ENCODE measurements at regions not wholly inside any gene's neighbourhood (a gene's known extent, or its start where the extent isn't known, plus 50 kb on each side); places are given as distances from the start of the nearest gene placed in this dataset.

GRCh38 chr18:28571929-28572328 lies 395.0 kb upstream of the CDH2 start:
- H3K36me3 Mint-ChIP-seq (ENCODE audit: low read depth) = no peaks in the 10 kb centered on the region
- H3K9me3 Mint-ChIP-seq (ENCODE audit: low read depth) = no peaks in the 10 kb centered on the region
- no peaks in the 10 kb centered on the region for H3K4me1 Mint-ChIP-seq (ENCODE audit: low read depth)
- H3K4me3 Mint-ChIP-seq (ENCODE audit: unreplicated experiment) = no peak overlapping the region
- no peak overlapping the region for H3K27ac Mint-ChIP-seq (ENCODE audit: unreplicated experiment)
- peaks cover 9% of the 10 kb centered on the region for H3K27me3 Mint-ChIP-seq (ENCODE audit: low read depth)
- DNase-seq (ENCODE audit: low spot score) = no peak
- no peak for TF ChIP-seq CTCF (IDR thresholded peaks at IDR 0.05)

- H3K9me3 Mint-ChIP-seq (ENCODE audit: low read depth) = peaks cover 9% of the 10 kb centered on the region
- no peak overlapping the region for H3K4me3 Mint-ChIP-seq (ENCODE audit: unreplicated experiment)
- peaks cover 5% of the 10 kb centered on the region for H3K36me3 Mint-ChIP-seq (ENCODE audit: low read depth)
- TF ChIP-seq CTCF (IDR thresholded peaks at IDR 0.05) = no peak
- DNase-seq (ENCODE audit: low spot score) = no peak
- H3K27me3 Mint-ChIP-seq (ENCODE audit: low read depth) = peaks cover 2% of the 10 kb centered on the region
- no peak overlapping the region for H3K27ac Mint-ChIP-seq (ENCODE audit: unreplicated experiment)
- no peaks in the 10 kb centered on the region for H3K4me1 Mint-ChIP-seq (ENCODE audit: low read depth)
These were observed 383.4 kb upstream of the CDH2 start for GRCh38 chr18:28560331-28560730.

- H3K27ac Mint-ChIP-seq (ENCODE audit: unreplicated experiment) = no peak overlapping the region
- no peak for TF ChIP-seq CTCF (IDR thresholded peaks at IDR 0.05)
These were observed 382.6 kb upstream of the CDH2 start for GRCh38 chr18:28559511-28559910.

GRCh38 chr18:28541934-28542333 lies 365.0 kb upstream of the CDH2 start:
- H3K27ac Mint-ChIP-seq (ENCODE audit: unreplicated experiment) = no peak overlapping the region
- H3K4me1 Mint-ChIP-seq (ENCODE audit: low read depth) = peaks cover 5% of the 10 kb centered on the region
- peaks cover 4% of the 10 kb centered on the region for H3K27me3 Mint-ChIP-seq (ENCODE audit: low read depth)
- H3K4me3 Mint-ChIP-seq (ENCODE audit: unreplicated experiment) = no peak overlapping the region
- H3K9me3 Mint-ChIP-seq (ENCODE audit: low read depth) = no peaks in the 10 kb centered on the region
- DNase-seq (ENCODE audit: low spot score) = no peak
- H3K36me3 Mint-ChIP-seq (ENCODE audit: low read depth) = no peaks in the 10 kb centered on the region
- TF ChIP-seq CTCF (IDR thresholded peaks at IDR 0.05) = no peak

More at GRCh38 chr18:28559511-28559910, 382.6 kb upstream of the CDH2 start:
- Mint-ChIP-seq H3K9me3 (ENCODE audit: low read depth) (peaks cover 9% of the 10 kb centered on the region), H3K27me3 (ENCODE audit: low read depth) (peaks cover 2% of the 10 kb centered on the region), H3K4me1 (ENCODE audit: low read depth) (no peaks in the 10 kb centered on the region), H3K36me3 (ENCODE audit: low read depth) (peaks cover 5% of the 10 kb centered on the region), H3K4me3 (ENCODE audit: unreplicated experiment) (no peak overlapping the region)
- DNase-seq (ENCODE audit: low spot score) = no peak

GRCh38 chr18:28541276-28541930 lies 364.5 kb upstream of the CDH2 start:
- no peaks in the 10 kb centered on the region for H3K9me3 Mint-ChIP-seq (ENCODE audit: low read depth)
- H3K36me3 Mint-ChIP-seq (ENCODE audit: low read depth) = no peaks in the 10 kb centered on the region
- DNase-seq (ENCODE audit: low spot score) = no peak
- no peak overlapping the region for H3K27ac Mint-ChIP-seq (ENCODE audit: unreplicated experiment)
- no peak overlapping the region for H3K4me3 Mint-ChIP-seq (ENCODE audit: unreplicated experiment)
- TF ChIP-seq CTCF (IDR thresholded peaks at IDR 0.05) = no peak
- H3K4me1 Mint-ChIP-seq (ENCODE audit: low read depth) = peaks cover 5% of the 10 kb centered on the region
- no peaks in the 10 kb centered on the region for H3K27me3 Mint-ChIP-seq (ENCODE audit: low read depth)
